Coronary artery (tissue), 2 donors: ENCODE measurements at regions not wholly inside any gene's neighbourhood (a gene's known extent, or its start where the extent isn't known, plus 50 kb on each side); places are given as distances from the start of the nearest gene placed in this dataset.

ENCODE experiments used
- DNase-seq: peaks from one replicate; pipeline ENCODE4 v3.0.0-alpha.2; 2017; ENCODE audit warnings: low spot score
- H3K27ac ChIP-seq, 2 donors: fragments of 200-600 bp; sonication (generic); one replicate each; pipeline ENCODE4 v1.5.1; 2016 to 2019
- H3K4me3 ChIP-seq: fragments of 200-600 bp; sonication (generic); 2 replicates; pipeline ENCODE4 v1.5.1; 2016; ENCODE audit warnings: mild to moderate bottlenecking, moderate library complexity
- TF ChIP-seq, protein P1 (sequence below): fragments of 200-600 bp; sonication (generic); IDR thresholded peaks from one replicate; pipeline ENCODE4 v1.5.1; 2019; ENCODE audit warnings: antibody characterized with exemption

DNA sequence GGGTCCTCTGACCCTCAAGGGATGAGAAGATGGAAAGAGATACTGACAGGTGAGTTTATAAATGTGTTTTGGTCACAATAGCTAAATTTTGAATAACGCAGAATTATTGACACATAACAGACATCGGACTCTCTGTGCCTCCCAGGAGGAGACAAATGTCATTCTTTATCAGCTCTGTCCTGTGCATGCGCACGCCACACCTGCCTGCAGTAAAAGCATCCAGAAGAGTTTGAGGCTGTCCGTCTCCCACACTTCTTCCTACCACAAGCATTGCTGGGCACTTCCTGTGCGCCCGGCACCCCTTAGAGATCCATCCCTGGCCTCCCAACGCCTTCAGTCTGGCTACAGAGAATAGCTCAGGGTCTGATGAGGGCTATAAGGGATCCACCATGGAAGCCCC lies 81.5 kb upstream of the CST7 start:
- no peak for DNase-seq
- TF ChIP-seq, protein P1, sequence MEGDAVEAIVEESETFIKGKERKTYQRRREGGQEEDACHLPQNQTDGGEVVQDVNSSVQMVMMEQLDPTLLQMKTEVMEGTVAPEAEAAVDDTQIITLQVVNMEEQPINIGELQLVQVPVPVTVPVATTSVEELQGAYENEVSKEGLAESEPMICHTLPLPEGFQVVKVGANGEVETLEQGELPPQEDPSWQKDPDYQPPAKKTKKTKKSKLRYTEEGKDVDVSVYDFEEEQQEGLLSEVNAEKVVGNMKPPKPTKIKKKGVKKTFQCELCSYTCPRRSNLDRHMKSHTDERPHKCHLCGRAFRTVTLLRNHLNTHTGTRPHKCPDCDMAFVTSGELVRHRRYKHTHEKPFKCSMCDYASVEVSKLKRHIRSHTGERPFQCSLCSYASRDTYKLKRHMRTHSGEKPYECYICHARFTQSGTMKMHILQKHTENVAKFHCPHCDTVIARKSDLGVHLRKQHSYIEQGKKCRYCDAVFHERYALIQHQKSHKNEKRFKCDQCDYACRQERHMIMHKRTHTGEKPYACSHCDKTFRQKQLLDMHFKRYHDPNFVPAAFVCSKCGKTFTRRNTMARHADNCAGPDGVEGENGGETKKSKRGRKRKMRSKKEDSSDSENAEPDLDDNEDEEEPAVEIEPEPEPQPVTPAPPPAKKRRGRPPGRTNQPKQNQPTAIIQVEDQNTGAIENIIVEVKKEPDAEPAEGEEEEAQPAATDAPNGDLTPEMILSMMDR: no peak
- no peak overlapping the region for H3K4me3 ChIP-seq
- no peak overlapping the region for H3K27ac ChIP-seq

DNA sequence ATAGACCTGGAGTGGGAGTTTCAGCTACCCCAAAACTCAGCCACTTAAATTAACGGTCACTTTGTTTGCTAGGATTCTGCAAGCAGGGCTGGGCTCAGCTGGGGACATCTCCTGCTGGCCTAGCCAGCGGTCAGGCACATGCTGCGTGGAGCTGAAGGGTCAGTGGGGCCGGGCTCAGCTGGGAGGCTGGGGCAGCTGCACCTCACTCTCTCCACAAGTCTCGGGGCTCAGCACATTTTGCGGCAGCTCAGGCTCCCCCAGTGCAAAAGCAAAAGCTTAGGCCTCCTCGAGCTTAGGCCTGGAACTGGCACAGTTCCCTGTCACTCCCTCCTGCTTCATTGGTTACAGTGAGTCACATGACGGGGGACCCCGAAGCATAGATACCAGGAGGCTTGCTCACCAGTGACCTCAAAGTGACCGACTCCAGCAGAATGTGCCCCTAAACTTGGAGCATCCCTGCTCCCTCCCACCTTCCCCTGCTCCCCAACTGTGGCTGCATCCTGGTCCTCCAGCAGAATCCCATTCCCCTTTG lies 80.6 kb upstream of the CST7 start:
- TF ChIP-seq, protein P1: no peak
- Histone ChIP-seq H3K27ac (no peak overlapping the region), H3K4me3 (no peak overlapping the region)
- DNase-seq: no peak

DNA sequence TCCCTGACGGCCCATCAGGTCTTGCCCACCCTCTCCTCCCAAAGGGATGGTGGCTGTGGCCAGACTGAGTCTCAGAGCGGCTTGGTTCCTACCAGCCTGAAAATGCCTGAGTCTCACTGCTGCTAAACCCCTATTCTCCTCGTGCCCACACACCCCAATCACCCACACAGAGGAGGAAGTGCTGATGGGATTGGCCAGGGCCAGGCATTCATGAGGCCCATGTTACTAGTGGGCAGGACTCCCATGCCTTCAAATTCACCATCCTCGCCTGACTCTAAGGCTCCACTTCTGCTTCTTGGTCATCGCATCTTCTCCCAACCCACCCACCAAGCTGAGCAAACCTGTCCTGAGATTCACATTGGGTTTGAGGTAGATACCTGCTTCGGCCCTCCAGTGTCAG lies 80.1 kb upstream of the CST7 start:
- TF ChIP-seq, protein P1: no peak

DNA sequence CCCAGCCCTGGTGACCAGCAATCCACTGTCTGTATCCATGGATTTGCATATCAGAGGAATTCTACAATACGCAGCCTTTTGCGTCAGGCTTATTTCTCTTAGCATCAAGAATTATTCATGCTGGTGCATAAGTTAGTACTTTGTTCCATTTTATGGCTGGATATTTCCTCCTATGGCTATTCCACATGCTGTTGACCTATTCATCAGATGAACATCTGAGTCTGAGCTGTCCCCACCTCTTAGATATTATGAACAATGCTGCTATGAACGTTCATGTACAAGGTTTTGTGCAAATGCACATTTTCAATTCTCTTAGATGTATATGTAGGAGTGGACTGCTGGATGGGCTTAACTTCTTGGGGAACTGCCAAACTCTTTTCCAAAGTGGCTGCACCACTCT lies 79.0 kb upstream of the CST7 start:
- Histone ChIP-seq H3K4me3 (no peak overlapping the region), H3K27ac (no peak overlapping the region)
- no peak for DNase-seq
- TF ChIP-seq, protein P1: no peak

More for the DNA sequence above, 80.1 kb upstream of the CST7 start:
- Histone ChIP-seq H3K27ac (no peak overlapping the region), H3K4me3 (no peak overlapping the region)
- DNase-seq: no peak

DNA sequence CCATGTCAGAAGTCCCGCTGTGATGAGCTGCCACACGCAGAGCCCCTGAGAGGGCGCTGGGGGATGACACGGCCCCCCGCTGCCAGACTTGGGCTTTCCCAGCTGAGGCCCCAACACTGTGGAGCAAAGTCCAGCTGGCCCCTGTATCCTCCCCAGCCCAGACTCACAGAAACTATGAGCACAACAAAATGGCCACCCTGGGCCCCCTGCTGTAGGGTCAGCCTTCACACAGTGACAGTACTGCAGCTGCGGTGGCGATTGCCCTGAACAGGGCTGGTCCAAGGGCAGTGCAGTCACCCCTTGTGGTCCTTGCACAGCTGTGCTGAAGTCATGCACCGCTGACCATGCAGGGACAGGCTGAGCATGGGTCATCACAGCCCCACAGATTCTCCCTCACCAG lies 78.2 kb upstream of the CST7 start:
- H3K4me3 ChIP-seq: no peak overlapping the region
- no peak for DNase-seq
- TF ChIP-seq, protein P1: no peak

DNA sequence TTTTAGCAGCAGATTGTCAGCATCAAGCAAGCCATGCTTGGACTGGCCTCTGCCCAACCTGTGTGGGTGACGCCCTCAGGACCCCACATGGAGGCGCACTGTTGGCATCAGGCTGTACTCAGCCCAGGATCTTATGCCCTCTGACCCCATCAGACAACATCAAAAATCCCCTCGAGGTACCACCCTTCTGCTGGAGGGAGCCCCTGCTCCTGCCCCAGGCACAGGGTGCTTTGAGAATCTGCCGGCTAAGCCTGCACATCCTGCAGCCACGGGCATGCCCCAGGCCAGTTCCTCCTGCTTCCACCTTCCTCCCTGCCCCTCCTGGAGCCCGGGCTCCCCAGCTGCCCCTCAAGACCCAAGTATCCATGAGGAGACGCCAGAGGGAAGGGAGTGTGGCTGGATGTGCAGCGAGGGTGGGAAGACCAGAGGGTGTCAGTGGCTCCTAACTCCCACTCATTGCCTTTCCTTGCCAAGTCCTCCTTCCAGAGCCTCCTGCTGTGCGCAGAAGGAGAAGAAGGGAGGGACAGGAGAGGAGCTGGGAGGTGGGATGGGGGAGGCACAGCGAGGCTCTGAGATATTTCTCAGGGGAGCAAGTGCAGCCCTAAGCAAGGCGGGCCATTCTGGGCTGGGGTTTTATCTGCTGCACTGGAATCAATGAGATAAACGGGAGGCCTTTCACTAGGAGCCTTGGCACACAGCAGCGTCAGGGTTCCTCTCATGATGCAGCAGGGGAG lies 77.4 kb upstream of the CST7 start:
- TF ChIP-seq, protein P1: no peak
- Histone ChIP-seq H3K27ac (no peak overlapping the region), H3K4me3 (no peak overlapping the region)
- DNase-seq: no peak

More for the DNA sequence above, 78.2 kb upstream of the CST7 start:
- no peak overlapping the region for H3K27ac ChIP-seq
